HPDE6-E6E7 (cell line): ENCODE measurements at regions not wholly inside any gene's neighbourhood (a gene's known extent, or its start where the extent isn't known, plus 50 kb on each side); places are given as distances from the start of the nearest gene placed in this dataset.

Experiments
- DNase-seq: peaks from one replicate; pipeline ENCODE4 v3.0.0; 2011; ENCODE audit warnings: missing footprints; ENCODE audit errors: extremely low spot score

DNA sequence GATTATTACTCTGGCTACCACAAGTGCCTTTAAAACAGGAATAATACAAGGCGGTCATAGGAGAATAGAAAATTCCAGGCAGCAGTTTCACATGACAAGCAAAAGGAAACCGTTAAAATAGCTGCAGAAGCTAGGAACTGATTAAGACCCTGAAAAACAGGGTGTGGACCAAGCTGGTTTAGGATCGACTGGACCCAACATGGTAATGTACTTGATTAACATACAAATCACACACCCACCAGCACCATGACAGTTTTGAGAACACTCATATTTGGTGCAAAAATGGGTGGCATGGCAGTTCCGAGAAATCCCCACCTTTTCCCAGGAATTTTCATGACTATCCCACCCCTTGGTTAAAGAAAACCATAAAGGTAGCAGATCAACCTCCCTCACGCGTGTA lies 51.9 kb upstream of the TMEM163 start:
- DNase-seq = no peak

DNA sequence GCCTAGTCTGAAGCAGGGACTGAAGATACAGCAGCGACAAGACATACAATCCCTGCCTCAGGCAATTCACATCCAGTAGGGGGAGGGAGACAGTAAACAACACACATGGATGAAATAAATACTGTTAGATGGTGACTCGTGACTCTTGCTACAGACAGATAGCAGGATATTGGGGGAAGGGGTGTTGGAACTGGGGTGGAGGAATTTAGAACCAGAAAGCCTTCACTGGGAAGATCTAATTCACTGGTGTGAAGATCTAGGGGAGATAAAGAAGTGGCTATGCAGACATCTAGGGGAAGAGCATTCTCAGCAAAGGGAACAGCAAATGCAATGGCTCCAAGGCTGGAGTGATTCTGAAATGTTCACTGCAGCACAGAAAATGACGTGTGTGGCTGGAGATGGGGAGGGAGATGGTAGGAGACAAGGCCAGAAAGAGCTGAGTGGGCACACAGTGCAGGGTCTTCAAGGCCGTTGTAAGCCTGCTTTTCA lies 52.6 kb upstream of the TMEM163 start:
- DNase-seq = no peak

DNA sequence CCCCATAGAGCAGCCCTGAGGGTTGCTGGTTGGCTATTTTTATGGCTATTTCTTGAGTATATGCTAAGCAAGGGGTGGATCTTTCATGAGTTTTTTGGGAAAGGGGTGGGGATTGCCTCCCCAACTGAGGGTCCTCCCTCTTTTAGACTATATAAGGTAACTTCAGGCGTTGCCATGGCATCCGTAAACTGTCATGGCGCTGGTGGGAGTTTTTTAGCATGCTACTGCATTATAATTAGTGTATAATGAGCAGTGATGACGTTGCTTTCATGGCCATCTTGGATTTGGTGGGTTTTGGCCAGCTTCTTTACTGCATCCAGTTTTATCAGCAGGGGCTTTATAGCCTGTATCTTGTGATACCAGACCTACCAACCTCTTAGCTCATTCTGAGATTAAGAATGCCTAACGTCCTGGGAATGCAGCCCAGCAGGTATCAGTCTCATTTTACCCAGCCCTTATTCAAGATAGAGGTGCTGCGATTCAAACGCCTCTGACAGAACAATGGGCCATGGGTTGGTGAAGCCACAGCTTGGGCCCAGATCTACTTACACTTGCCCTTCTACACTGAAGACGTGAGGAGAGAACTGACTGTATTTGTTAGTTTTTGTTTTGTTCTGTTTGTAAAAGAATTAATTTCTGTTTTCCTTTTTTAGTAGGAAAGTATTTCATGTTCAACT lies 53.8 kb upstream of the TMEM163 start:
- DNase-seq = no peak

DNA sequence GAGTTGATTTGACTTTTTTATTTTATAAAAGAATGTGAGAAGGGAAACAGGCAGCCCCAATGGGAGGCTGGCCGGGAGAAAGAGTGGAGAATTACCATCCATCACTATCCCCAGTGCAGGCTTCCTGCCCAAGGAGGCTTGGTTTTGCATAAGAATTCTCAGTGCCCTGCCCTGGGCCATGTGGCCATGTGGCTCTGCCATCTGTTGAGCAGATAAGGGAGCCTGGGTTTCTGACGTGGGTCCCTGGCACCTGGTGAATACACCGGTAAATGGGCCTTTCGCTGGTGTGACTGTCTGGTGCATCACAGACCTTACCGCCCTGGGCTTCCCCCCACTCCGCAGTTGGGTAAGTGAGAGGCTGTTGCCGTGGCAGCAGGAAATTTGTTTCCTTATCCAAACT lies 54.5 kb upstream of the TMEM163 start:
- no peak for DNase-seq

DNA sequence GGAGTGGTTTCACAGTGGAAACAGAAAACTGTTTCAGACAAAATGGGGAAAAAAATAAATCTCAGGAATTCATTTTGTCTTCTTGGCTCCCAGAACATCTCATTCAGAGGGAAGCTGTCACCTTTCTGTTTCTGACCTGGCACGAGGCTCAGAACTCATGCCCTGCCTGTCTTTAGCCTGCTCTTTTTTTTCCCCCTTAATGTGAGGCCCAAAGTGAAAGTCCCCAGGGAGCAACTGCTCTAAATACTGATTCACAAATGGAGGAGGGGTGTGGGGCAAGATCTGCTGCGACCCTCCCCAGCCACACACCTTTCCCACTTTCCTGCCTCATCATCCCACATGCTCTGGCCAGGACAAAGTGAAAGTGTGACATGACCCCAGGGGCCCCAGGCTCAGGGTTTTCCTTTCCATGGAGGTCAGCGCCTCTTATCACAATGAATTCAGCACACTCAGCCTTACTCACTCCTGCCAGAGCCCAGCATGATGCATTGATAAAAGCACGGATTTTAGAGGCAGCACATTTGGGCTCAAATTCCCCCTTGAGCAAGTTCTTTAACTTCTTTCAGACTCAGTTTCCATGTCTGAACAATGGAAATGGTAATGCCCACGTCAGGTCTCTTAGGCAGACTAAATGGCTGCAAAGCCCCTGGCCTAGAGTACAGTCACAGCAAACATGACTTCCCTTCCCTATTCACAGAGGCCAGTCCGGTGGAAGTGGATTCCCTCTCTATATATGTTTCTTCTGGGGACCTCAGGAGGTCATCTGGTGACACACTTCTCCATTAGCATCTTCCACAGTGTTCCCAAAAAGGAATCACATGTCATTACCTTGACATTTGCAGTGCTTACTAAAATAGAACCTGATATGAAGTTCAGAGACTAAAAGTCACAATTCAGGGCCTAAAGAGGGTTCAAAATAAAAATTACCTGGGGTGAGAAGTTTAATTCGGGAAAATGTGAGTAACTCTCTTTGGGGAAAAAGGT lies 55.3 kb upstream of the TMEM163 start:
- peak; percentile 33 for DNase-seq

DNA sequence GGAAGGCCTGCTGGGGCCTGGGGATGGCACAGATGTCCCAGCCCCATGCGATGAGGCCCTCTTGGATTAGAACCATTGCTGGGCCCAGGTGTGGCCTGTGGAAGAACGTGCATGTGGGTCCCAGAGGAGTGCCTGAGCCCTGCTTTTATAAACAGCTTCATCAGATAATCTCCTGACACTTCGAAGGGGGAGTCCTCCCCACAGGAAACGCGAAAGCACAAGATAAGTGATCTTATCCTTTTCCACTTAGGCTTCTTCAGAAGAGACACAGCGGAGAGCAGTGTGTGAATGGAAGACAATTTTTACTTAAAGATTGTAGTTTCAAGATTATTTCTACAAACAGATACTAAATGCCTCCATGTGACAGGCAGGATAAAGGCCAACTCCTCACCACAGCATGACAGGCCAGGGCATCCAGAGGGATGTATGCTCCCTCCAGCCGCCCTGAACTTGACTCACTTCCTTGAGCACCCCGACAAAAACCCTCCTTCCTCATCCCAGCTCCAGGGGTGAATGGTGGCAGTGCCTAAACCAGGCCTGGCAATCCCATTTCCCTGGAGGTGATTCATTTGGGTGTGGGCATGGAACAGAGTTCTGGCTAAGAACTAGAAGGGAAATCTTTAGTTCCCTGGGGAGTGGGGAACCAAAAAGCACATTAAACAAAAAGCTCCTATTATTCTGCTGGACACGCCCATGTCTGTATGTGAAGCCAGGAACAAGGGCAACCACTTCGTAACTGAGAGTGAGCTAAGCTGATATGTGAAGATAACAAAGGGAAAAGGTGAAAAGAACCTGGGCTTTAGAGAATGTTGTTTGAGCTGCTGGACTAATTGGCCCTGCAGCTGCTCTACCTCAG lies 56.2 kb upstream of the TMEM163 start:
- no peak for DNase-seq

DNA sequence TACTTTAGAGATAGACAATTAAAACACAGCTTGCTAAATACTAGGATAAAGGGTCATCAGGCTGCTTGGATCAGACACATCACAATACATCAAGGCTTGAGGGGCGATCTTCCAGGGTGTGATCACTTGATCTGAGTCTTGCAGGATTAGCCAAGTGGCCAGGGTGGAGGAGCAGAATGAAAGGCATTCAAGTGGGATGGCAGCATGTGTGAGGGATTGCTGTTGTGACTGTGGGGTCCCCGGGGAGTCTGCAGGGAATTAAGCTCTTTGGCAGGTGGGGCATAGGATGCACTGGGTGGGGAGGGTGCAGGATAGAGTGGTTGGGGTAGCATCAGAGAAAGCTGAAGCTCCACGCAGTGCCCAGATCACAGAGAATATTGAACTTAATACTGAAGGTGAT lies 58.0 kb upstream of the TMEM163 start:
- DNase-seq = no peak

DNA sequence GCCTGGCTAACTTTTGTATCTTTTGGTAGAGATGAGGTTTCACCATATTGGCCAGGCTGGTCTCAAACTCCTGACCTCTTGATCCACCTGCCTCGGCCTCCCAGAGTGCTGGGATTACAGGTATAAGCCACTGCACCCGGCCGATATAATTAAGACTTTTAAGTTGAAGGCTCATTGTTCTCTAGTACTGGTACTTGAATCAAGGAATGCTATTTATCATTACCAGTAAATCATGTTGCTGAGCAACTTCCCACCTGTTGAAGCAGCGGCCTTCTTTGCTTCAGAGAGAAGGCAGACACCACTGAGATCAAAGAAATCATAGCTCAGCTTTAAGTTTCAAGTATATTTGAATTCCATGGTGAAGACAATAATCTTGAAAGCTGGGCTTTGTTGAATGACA lies 58.8 kb upstream of the TMEM163 start:
- DNase-seq = no peak

DNA sequence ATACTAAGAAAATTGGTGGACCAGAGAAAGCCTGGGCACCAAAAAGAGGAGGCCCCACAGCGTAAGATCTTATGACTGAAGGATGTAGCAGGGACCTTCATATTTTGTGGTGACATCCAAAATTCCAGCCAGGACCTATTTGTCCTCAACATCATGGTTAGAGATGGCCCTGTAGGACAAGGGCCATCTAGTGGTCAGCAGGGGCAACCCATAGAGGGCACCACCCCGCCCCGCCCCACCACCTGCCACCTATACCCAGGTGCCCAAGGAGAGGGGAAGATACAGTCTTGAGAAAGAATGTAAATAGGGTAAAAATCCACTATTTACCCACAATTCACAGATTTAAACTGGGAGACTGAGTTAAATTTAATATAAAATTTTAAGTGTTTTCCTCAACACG lies 59.6 kb upstream of the TMEM163 start:
- DNase-seq = no peak

DNA sequence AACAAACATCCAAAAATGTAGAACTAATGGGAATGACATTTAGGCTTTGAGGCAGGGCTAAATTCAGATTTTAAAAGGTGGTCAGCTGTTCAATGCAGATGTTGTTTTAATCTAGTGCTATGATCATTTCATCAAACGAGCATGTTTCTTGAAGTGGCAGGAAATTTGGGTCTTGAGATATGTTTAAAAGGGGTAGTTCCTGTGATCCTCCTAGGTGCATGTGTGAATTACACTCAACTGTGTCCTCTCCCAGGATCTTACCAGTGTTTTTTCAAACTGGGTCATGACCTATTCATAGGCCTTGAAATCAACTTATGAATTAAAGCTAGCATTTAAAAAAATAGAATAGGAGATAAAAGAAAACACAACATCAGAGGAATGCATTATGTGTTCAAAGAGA lies 57.4 kb upstream of the ACMSD start:
- no peak for DNase-seq

DNA sequence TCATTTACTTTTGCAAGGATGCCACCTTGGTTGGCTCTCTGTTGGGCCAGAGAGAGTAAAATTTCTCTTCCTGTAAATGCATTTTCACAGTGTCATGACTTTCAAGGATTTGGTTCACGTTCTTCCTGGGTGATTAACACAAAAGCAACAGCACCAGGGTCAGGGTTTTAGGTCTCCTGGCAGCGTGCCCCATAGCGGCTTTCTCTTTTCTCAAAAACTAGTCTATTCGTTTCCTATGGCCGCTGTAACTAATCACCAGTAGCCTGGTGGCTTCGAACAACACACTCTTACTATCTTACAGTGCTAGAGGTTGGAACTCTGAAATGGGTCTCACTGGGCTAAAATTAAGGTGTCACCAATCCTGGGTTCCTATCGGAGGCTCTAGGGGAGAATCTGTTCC lies 56.3 kb upstream of the ACMSD start:
- DNase-seq = no peak

DNA sequence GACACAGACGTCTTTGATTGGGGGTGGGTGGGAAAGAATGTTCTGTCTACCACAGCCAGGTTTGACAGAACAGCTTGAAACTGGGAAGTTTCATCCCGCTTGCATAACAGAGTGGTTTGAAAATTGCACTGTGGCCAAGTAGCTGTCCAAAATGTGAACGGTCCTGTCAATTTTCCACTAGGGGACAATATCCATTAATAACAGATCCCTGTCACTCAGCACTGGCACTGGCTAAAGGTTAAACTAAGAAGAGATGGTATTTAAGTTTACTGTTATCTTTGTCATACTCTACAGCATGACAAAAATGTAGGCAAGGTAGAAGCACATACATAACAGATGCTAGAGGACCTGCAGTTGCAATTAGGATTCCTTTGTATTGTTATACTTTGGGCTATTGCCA lies 55.6 kb upstream of the ACMSD start:
- DNase-seq = no peak

DNA sequence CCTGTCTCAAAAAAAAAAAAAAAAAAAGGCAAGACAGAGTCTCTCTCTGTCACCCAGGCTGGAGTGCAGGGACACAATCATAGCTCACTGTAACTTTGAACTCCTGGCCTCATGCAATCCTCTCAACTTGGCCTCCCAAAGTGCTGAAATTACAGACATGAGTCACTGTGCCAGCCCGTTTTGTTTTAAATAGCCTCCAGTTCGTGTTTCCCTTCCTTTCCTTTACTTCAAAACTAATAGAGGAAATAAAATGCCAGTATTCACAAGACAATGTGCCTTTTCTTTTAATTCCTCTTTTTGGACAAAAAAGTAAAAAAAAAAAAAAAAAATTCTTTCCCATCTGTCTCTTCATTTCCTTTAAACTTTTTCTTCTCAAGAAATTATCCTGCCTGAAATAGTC lies 54.5 kb upstream of the ACMSD start:
- no peak for DNase-seq

DNA sequence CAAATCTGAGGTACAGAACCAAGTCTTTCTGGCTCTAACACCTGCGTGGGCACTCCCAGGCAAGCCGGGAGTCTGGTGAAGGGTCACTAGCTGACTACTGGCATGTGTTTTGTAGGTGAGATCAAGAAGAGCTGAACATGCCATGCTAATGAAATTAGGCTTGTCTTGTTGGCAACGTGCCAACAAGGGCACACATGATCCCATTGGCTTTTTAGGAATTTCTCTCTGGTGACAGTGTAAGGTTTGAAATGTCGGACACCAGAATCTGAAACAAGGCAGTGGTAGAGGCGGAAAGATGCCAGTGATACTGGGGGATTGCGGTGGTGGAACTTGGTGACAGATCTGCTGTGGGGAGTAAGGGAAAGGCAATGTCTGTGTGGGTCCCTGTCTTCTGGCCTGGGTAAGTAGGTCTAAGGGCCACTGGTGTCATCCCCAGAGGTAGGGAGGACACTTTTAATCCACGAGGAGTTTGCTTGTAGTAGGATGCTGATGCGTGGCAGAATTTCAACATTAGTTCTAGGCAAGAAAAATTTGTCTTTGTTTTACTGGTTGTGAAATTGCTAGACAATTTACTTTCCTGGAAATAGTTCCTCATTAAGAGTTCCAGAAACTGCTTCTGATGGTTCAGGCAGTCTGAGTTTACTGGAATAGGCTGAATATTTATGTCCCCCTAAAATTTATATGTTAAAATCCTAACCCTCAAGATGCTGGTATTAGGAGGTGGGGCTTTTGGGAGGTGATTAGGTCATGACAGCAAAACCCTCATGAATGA lies 52.6 kb upstream of the ACMSD start:
- DNase-seq = no peak

DNA sequence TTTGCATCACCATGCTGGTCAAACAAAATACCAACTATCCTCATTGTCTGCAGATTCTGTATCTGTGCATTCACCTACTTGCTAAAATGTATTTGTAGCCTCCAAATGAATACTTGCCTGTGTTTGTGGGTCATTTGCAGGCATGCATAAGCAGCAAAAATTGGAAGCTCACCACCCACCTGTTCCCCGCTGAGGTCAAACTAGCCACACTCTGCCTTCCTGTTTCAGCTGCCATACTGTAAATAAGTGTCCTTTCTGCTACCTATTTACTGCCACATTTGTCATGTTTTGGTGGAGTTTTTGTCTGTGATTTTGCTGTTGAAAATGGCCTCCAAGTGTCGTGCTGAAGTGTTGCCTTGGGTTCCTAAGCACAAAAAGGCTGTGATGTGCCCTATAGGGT lies 50.0 kb upstream of the ACMSD start:
- no peak for DNase-seq
